ENCODE measurements at regions not wholly inside any gene's neighbourhood (a gene's known extent, or its start where the extent isn't known, plus 50 kb on each side); places are given as distances from the start of the nearest gene placed in this dataset.

DNA sequence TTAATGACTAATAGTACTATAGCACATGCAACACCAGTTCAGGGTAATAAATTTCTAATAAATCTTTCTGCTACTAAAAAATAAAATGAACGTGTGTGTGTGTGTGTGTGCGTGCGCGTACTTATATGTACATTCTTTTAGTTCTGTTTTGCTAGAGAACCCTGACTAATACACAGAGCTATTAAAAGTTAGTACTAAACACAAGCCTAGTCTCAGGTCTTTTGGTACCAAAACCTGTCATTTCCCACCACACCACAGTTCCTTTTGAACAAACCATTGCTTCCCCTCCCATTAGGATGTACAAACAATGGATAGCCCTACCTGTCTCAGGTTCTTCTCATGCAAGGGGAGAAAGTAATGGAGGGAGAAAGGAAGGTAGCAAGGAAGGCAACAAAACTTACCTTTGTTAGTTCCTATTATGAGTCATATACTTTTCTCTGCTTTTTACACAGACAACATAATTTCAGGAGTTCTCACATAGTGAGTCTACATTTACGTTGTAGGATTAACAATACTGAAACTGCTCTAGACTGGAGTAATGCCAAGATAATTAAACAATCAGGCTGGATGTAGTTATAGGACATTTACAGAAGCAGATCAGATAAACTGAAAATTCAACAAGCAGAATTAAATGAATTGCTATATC is 427.2 kb downstream of the KCNJ3 start:
- TF ChIP-seq, protein P1, sequence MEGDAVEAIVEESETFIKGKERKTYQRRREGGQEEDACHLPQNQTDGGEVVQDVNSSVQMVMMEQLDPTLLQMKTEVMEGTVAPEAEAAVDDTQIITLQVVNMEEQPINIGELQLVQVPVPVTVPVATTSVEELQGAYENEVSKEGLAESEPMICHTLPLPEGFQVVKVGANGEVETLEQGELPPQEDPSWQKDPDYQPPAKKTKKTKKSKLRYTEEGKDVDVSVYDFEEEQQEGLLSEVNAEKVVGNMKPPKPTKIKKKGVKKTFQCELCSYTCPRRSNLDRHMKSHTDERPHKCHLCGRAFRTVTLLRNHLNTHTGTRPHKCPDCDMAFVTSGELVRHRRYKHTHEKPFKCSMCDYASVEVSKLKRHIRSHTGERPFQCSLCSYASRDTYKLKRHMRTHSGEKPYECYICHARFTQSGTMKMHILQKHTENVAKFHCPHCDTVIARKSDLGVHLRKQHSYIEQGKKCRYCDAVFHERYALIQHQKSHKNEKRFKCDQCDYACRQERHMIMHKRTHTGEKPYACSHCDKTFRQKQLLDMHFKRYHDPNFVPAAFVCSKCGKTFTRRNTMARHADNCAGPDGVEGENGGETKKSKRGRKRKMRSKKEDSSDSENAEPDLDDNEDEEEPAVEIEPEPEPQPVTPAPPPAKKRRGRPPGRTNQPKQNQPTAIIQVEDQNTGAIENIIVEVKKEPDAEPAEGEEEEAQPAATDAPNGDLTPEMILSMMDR (IDR thresholded peaks at IDR 0.05; ENCODE audit: low read length, missing control alignments) = no peak
- H3K4me3 ChIP-seq (replicated peaks; ENCODE audit: low read depth, low read length) = no peak overlapping the region
- DNase-seq (ENCODE audit: low read depth) = no peak

DNA sequence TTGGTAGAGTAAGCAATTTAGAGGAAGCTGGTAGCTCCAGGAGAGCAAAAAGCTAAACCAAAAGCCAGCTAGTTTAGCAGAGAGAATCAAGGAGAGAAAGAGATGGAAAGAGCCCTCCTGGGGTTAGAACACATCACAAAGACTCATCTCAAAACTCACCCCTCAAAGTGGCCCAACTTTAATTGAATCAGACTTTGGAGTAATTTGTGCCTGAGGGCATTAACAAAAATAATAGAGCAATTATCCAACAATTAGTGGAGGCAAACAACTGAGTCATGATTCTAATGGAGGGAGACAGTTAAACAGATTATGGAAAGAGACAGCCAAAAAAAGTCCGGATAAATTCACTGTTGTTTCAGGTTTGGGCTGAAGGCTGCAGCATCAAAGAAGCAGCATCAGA is 417.4 kb downstream of the KCNJ3 start:
- no peak overlapping the region for H3K4me3 ChIP-seq (replicated peaks; ENCODE audit: low read depth, low read length)
- TF ChIP-seq, protein P1 (IDR thresholded peaks at IDR 0.05; ENCODE audit: low read length, missing control alignments) = no peak
- no peak for DNase-seq (ENCODE audit: low read depth)

DNA sequence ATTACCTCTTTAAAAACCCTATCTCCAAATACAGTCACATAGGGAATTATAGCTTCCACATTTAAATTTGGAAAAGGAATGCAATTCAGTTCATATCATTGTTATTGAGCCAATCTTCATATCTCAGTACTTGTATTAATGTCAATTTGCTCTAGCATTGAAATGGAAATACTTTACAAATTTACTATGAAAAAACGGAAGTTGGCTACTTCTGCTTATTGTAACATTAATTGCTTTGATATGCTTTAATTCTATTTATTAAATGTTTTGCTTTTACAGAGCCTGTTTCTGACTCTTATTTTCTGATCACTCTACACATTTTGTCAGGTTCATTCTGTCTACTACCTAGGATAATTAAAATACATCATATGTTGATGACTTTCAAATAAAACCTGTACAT is 412.6 kb downstream of the KCNJ3 start:
- no peak overlapping the region for H3K4me3 ChIP-seq (replicated peaks; ENCODE audit: low read depth, low read length)
- DNase-seq (ENCODE audit: low read depth) = no peak
- TF ChIP-seq, protein P1 (IDR thresholded peaks at IDR 0.05; ENCODE audit: low read length, missing control alignments) = no peak

DNA sequence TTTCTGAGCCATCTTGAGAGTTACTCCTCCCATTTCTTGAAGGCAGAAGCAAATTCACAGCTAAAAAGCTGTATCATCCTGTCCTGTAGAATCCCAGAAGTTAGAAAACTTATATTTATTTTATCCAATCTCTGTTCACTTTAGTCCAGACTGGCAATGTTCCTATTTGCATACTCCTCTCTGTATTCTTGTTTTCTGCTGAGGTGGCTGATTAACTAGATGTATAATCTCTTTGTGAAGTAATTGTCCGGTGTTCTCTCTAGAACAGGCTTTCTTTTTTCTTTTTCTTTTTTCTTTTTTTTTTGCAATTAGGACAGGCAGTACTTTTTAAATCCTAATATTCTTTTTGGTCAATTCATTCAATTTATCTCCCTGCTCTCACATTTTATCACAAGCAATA is 411.0 kb downstream of the KCNJ3 start:
- H3K4me3 ChIP-seq (replicated peaks; ENCODE audit: low read depth, low read length) = no peak overlapping the region
- no peak for DNase-seq (ENCODE audit: low read depth)
- TF ChIP-seq, protein P1 (IDR thresholded peaks at IDR 0.05; ENCODE audit: low read length, missing control alignments) = no peak

DNA sequence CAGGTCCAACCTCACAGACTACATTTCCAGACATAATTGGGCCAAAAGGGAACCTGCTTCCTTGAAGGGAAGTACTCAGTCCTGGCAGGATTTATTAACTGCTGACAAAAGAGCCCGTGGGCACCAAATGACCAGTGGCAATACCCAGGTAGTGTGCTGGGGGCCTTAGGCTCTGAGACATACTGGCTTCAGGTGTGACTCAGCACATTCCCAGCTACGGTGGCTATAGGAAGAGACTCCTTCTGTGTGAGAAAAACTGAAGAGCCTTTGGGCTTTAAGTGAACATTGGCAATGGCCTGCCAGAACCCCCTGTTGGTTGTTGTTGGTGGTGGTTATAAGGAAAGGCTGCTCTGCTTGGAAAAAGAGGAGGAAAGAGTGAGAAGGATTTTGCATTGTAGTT is 401.8 kb downstream of the KCNJ3 start:
- no peak overlapping the region for H3K4me3 ChIP-seq (replicated peaks; ENCODE audit: low read depth, low read length)
- TF ChIP-seq, protein P1 (IDR thresholded peaks at IDR 0.05; ENCODE audit: low read length, missing control alignments) = no peak
- no peak for DNase-seq (ENCODE audit: low read depth)

DNA sequence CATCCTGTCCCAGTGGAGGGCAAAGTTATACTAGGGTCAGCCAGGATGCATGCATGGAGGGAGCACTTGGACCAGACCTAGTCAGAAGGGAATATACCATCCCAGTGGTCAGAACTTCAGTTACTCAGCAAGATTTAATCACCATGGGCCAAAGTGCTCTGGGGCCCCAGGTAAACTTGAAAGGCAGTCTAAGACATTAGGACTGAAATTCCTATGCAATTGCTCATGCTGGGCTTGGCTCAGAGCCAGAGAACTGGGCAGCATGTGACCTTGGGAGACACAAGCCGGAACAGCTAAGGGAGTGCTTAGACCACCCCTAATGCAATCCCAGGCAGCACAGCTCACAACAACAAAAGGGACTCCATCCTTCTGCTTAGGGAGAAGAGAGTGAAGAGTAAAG is 401.3 kb downstream of the KCNJ3 start:
- no peak overlapping the region for H3K4me3 ChIP-seq (replicated peaks; ENCODE audit: low read depth, low read length)
- TF ChIP-seq, protein P1 (IDR thresholded peaks at IDR 0.05; ENCODE audit: low read length, missing control alignments) = no peak
- no peak for DNase-seq (ENCODE audit: low read depth)

DNA sequence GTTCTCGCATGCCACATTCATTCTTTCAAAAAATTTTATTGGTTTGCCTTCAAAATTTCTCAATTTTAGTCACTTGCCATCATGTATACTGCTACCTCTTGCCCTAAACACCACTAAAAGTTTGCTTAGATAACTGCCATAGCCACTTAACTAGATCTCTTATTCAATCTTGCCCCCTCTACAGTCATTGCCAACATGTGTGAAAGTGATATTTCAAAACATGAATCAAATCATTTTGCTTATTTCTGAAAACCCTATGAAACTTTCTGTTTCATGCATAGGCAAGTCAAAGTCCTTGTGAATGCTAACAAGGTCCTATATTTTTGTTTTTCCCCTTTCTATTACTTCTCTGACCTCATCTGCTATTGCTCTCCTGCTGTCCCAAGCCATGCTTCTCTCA is 397.1 kb downstream of the KCNJ3 start:
- H3K4me3 ChIP-seq (replicated peaks; ENCODE audit: low read depth, low read length) = no peak overlapping the region
- DNase-seq (ENCODE audit: low read depth) = no peak
- TF ChIP-seq, protein P1 (IDR thresholded peaks at IDR 0.05; ENCODE audit: low read length, missing control alignments) = no peak

Measured in fibroblast of pulmonary artery (primary cell).